HEK293 (cell line): ENCODE measurements at regions not wholly inside any gene's neighbourhood (a gene's known extent, or its start where the extent isn't known, plus 50 kb on each side); places are given as distances from the start of the nearest gene placed in this dataset.

ENCODE experiments used
- CTCF ChIA-PET: fragments of 350-600 bp; formaldehyde crosslinking; extraction: SDS; loops from one replicate; lab custom pipeline; 2021; ENCODE audit warnings: antibody characterized with exemption; lab: Yijun Ruan, JAX
- POLR2A ChIA-PET: fragments of 300-600 bp; formaldehyde crosslinking; extraction: SDS; loops from one replicate; lab custom pipeline; 2020; ENCODE audit warnings: antibody characterized with exemption, inconsistent platforms; lab: Yijun Ruan, JAX
- H3K27ac ChIP-seq: fragments of 200-500 bp; sonication (Bioruptor generic); 2 replicates; pipeline ENCODE4 v1.5.1; 2014; ENCODE audit warnings: low read depth, low read length, control low read depth, inconsistent platforms; ENCODE audit errors: extremely low read depth
- H3K36me3 ChIP-seq, 2 experiments: fragments of 200-500 bp in 1 of 2; sonication (Bioruptor generic) in 1 of 2; 1 replicate in 1 of 2; 2 replicates in 1 of 2; pipeline ENCODE4 v1.5.1; 2014 to 2017; ENCODE audit warnings: inconsistent platforms in 2 of 2, low read length in 2 of 2; ENCODE audit not compliant: control insufficient read depth in 2 of 2, insufficient read depth in 1 of 2
- H3K4me1 ChIP-seq: fragments of 200-500 bp; sonication (Bioruptor generic); 2 replicates; pipeline ENCODE4 v1.5.1; 2014; ENCODE audit warnings: mild to moderate bottlenecking, low read length, inconsistent platforms; ENCODE audit not compliant: control insufficient read depth, insufficient read depth
- H3K4me3 ChIP-seq: 2 replicates; pipeline ENCODE4 v1.5.1; 2011; ENCODE audit warnings: low read depth, mild to moderate bottlenecking, control low read depth, low read length, moderate library complexity
- H3K9me3 ChIP-seq: fragments of 200-500 bp; sonication (Bioruptor generic); 2 replicates; pipeline ENCODE4 v1.5.1; 2014; ENCODE audit warnings: low read depth, low read length, inconsistent platforms; ENCODE audit not compliant: control insufficient read depth, insufficient read depth
- INSM2 ChIP-seq: fragments of 450-650 bp; formaldehyde crosslinking; IDR thresholded peaks from 2 replicates; pipeline ENCODE4 v1.5.1; 2016; ENCODE audit warnings: missing biosample characterization, missing genetic modification characterization
- KLF16 ChIP-seq: fragments of 450-650 bp; formaldehyde crosslinking; IDR thresholded peaks from 2 replicates; pipeline ENCODE4 v1.5.1; 2017; ENCODE audit warnings: missing biosample characterization, missing genetic modification characterization
- MZF1 ChIP-seq: fragments of 450-650 bp; formaldehyde crosslinking; IDR thresholded peaks from 2 replicates; pipeline ENCODE4 v1.5.1; 2017; ENCODE audit warnings: missing biosample characterization, missing genetic modification characterization, borderline replicate concordance
- OSR2 ChIP-seq: fragments of 450-650 bp; formaldehyde crosslinking; IDR thresholded peaks from 2 replicates; pipeline ENCODE4 v1.5.1; 2016; ENCODE audit warnings: missing biosample characterization, missing genetic modification characterization
- PRDM10 ChIP-seq: fragments of 450-650 bp; formaldehyde crosslinking; IDR thresholded peaks from 2 replicates; pipeline ENCODE4 v1.5.1; 2016; ENCODE audit warnings: missing biosample characterization, missing genetic modification characterization
- ZNF140 ChIP-seq: fragments of 450-650 bp; formaldehyde crosslinking; IDR thresholded peaks from 2 replicates; pipeline ENCODE4 v1.5.1; 2016; ENCODE audit warnings: missing biosample characterization, missing genetic modification characterization
- ZNF155 ChIP-seq: fragments of 450-650 bp; formaldehyde crosslinking; IDR thresholded peaks from 2 replicates; pipeline ENCODE4 v1.5.1; 2016; ENCODE audit warnings: missing biosample characterization, missing genetic modification characterization
- ZNF366 ChIP-seq: fragments of 450-650 bp; formaldehyde crosslinking; conservative IDR thresholded peaks from 2 replicates; pipeline ENCODE4 v1.5.1; 2016; ENCODE audit warnings: missing biosample characterization, missing genetic modification characterization
- ZNF391 ChIP-seq: fragments of 450-650 bp; formaldehyde crosslinking; IDR thresholded peaks from 2 replicates; pipeline ENCODE4 v1.5.1; 2016; ENCODE audit warnings: low read depth, missing biosample characterization, missing genetic modification characterization, borderline replicate concordance
- ZNF404 ChIP-seq: fragments of 450-650 bp; formaldehyde crosslinking; IDR thresholded peaks from 2 replicates; pipeline ENCODE4 v1.5.1; 2017; ENCODE audit warnings: missing biosample characterization, missing genetic modification characterization
- ZNF416 ChIP-seq: fragments of 450-650 bp; formaldehyde crosslinking; IDR thresholded peaks from 2 replicates; pipeline ENCODE4 v1.5.1; 2016; ENCODE audit warnings: missing biosample characterization, missing genetic modification characterization
- ZNF423 ChIP-seq: fragments of 450-650 bp; formaldehyde crosslinking; IDR thresholded peaks from 2 replicates; pipeline ENCODE4 v1.5.1; 2016; ENCODE audit warnings: missing biosample characterization, missing genetic modification characterization
- ZNF513 ChIP-seq: fragments of 450-650 bp; IDR thresholded peaks from 2 replicates; pipeline ENCODE4 v1.5.1; 2018; ENCODE audit warnings: missing biosample characterization, missing genetic modification characterization
- ZNF521 ChIP-seq: fragments of 450-650 bp; formaldehyde crosslinking; IDR thresholded peaks from 2 replicates; pipeline ENCODE4 v1.5.1; 2017; ENCODE audit warnings: missing biosample characterization, mild to moderate bottlenecking, missing genetic modification characterization
- ZNF561 ChIP-seq: fragments of 450-650 bp; IDR thresholded peaks from 2 replicates; pipeline ENCODE4 v1.5.1; 2018; ENCODE audit warnings: missing biosample characterization, missing genetic modification characterization, borderline replicate concordance
- ZNF585B ChIP-seq: fragments of 450-650 bp; formaldehyde crosslinking; IDR thresholded peaks from 2 replicates; pipeline ENCODE4 v1.5.1; 2016; ENCODE audit warnings: missing biosample characterization, missing genetic modification characterization
- ZNF621 ChIP-seq: fragments of 450-650 bp; formaldehyde crosslinking; IDR thresholded peaks from 2 replicates; pipeline ENCODE4 v1.5.1; 2017; ENCODE audit warnings: missing biosample characterization, missing genetic modification characterization
- ZNF747 ChIP-seq: fragments of 450-650 bp; formaldehyde crosslinking; IDR thresholded peaks from 2 replicates; pipeline ENCODE4 v1.5.1; 2016; ENCODE audit warnings: missing biosample characterization, missing genetic modification characterization
- ZSCAN16 ChIP-seq: fragments of 450-650 bp; formaldehyde crosslinking; IDR thresholded peaks from 2 replicates; pipeline ENCODE4 v1.5.1; 2016; ENCODE audit warnings: missing biosample characterization, missing genetic modification characterization
- ZSCAN18 ChIP-seq: fragments of 450-650 bp; formaldehyde crosslinking; IDR thresholded peaks from 2 replicates; pipeline ENCODE4 v1.5.1; 2016; ENCODE audit warnings: missing biosample characterization, missing genetic modification characterization
- TF ChIP-seq, protein P1 (sequence below): fragments of 450-650 bp; formaldehyde crosslinking; IDR thresholded peaks from 2 replicates; pipeline ENCODE4 v1.5.1; 2016; ENCODE audit warnings: missing biosample characterization, missing genetic modification characterization
- TF ChIP-seq, protein P2 (sequence below): IDR thresholded peaks from 2 replicates; pipeline ENCODE4 v1.6.1; 2011; ENCODE audit warnings: mild to moderate bottlenecking, low read depth, low read length, borderline replicate concordance

- POLR2A ChIA-PET: no interaction called here
- TF ChIP-seq ZNF155: no peak
- TF ChIP-seq ZNF140 (tag by site-specific recombination): no peak
- no peak for TF ChIP-seq ZNF391
- TF ChIP-seq ZNF423 (tag by site-specific recombination): no peak
- Histone ChIP-seq H3K27ac (no peak overlapping the region), H3K36me3 (no peaks in the 10 kb centered on the region), H3K9me3 (no peaks in the 10 kb centered on the region), H3K4me3 (no peak overlapping the region), H3K4me1 (no peaks in the 10 kb centered on the region)
- CTCF ChIA-PET: interaction anchor here (0.6 kb wide), 1 partner anchor 325 kb away, joined by 3 read pairs; no protein-coding TSS in a partner anchor
Observed at GRCh38 chr14:85732031-85732430, 202.1 kb downstream of the FLRT2 start.

DNA sequence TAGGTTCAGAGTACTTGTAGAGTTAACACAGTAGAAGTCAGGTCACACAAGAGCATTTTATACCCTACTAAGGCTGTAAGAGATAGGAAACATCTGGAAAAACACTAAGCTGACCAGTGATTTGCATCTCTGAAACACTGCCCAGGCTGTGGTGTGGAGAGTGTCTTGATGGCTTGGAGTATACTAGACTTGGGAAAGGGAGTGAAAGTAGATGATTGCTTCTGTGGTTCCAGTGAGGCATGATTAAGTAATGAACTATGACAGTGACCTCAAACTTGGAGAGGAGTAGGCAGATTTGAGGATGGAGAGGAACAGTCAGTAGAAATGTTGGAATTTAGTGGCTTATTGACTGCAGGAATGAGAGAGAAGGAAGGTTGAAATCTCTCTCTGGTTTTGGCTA lies 201.2 kb downstream of the FLRT2 start:
- ChIA-PET CTCF (interaction anchor here (0.6 kb wide), 1 partner anchor 482 kb away, joined by 5 read pairs; no protein-coding TSS in a partner anchor), POLR2A (no interaction called here)
- no peak overlapping the region for H3K27ac ChIP-seq
- H3K36me3 ChIP-seq: no peaks in the 10 kb centered on the region
- no peak for TF ChIP-seq ZSCAN16
- no peak for TF ChIP-seq ZNF366 (tag by site-specific recombination)
- TF ChIP-seq ZNF747 (tag by site-specific recombination): no peak
- TF ChIP-seq KLF16 (tag by site-specific recombination): no peak
- TF ChIP-seq ZNF621: no peak
- no peak for TF ChIP-seq ZNF585B (tag by site-specific recombination)
- TF ChIP-seq, protein P1, sequence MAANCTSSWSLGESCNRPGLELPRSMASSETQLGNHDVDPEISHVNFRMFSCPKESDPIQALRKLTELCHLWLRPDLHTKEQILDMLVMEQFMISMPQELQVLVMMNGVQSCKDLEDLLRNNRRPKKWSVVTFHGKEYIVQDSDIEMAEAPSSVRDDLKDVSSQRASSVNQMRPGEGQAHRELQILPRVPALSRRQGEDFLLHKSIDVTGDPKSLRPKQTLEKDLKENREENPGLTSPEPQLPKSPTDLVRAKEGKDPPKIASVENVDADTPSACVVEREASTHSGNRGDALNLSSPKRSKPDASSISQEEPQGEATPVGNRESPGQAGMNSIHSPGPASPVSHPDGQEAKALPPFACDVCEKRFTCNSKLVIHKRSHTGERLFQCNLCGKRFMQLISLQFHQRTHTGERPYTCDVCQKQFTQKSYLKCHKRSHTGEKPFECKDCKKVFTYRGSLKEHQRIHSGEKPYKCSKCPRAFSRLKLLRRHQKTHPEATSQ: no peak
- TF ChIP-seq ZNF521: no peak
- no peaks in the 10 kb centered on the region for H3K4me1 ChIP-seq
- no peak overlapping the region for H3K4me3 ChIP-seq
- H3K9me3 ChIP-seq: no peaks in the 10 kb centered on the region

- Histone ChIP-seq H3K4me3 (no peak overlapping the region), H3K36me3 (no peaks in the 10 kb centered on the region), H3K4me1 (no peaks in the 10 kb centered on the region), H3K9me3 (no peaks in the 10 kb centered on the region), H3K27ac (no peak overlapping the region)
- ChIA-PET CTCF (no interaction called here), POLR2A (no interaction called here)
- TF ChIP-seq ZNF561 (tag by site-specific recombination): no peak
- no peak for TF ChIP-seq OSR2 (tag by site-specific recombination)
- TF ChIP-seq PRDM10 (tag by site-specific recombination): no peak
- TF ChIP-seq, protein P2, sequence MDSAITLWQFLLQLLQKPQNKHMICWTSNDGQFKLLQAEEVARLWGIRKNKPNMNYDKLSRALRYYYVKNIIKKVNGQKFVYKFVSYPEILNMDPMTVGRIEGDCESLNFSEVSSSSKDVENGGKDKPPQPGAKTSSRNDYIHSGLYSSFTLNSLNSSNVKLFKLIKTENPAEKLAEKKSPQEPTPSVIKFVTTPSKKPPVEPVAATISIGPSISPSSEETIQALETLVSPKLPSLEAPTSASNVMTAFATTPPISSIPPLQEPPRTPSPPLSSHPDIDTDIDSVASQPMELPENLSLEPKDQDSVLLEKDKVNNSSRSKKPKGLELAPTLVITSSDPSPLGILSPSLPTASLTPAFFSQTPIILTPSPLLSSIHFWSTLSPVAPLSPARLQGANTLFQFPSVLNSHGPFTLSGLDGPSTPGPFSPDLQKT: no peak
- TF ChIP-seq INSM2 (tag by site-specific recombination): no peak
- no peak for TF ChIP-seq ZSCAN18 (tag by site-specific recombination)
- no peak for TF ChIP-seq ZNF416 (tag by site-specific recombination)
- TF ChIP-seq ZNF621: no peak
- TF ChIP-seq ZNF404 (tag by site-specific recombination): no peak
- no peak for TF ChIP-seq ZNF513 (tag by site-specific recombination)
- no peak for TF ChIP-seq MZF1 (tag by site-specific recombination)
Observed at GRCh38 chr14:85728476-85729065, 198.6 kb downstream of the FLRT2 start.
